GM12872 (cell line): ENCODE measurements at regions not wholly inside any gene's neighbourhood (a gene's known extent, or its start where the extent isn't known, plus 50 kb on each side); places are given as distances from the start of the nearest gene placed in this dataset.

Experiments
- TF ChIP-seq, protein P1 (sequence below): IDR thresholded peaks from 3 replicates; pipeline ENCODE4 v1.5.1; 2011; ENCODE audit warnings: low read depth, mild to moderate bottlenecking, low read length, moderate library complexity; ENCODE audit not compliant: insufficient read depth

DNA sequence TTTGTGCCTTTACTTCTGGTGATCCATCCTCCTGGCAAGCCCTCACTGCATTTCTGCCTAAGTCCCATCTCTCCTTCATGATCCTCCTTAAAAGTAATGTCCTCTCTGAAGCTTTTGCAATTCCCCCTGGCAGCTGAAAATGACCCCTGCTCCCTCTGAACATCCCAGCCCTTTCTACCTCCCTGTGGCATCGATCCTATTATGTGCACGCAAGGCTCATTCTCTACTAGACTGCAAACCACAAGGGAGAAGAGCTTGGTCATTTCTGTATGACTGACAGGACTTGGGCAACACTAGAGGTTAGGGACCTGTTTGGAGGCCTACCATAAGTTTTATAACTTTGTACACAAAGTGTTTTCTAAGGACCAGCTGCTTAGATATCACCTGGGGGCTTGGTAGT is 50.8 kb upstream of the RAP2C start:
- TF ChIP-seq, protein P1, sequence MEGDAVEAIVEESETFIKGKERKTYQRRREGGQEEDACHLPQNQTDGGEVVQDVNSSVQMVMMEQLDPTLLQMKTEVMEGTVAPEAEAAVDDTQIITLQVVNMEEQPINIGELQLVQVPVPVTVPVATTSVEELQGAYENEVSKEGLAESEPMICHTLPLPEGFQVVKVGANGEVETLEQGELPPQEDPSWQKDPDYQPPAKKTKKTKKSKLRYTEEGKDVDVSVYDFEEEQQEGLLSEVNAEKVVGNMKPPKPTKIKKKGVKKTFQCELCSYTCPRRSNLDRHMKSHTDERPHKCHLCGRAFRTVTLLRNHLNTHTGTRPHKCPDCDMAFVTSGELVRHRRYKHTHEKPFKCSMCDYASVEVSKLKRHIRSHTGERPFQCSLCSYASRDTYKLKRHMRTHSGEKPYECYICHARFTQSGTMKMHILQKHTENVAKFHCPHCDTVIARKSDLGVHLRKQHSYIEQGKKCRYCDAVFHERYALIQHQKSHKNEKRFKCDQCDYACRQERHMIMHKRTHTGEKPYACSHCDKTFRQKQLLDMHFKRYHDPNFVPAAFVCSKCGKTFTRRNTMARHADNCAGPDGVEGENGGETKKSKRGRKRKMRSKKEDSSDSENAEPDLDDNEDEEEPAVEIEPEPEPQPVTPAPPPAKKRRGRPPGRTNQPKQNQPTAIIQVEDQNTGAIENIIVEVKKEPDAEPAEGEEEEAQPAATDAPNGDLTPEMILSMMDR, result no peak
